Activated CD4-positive, CD25-positive, alpha-beta regulatory T cell treated with anti-CD3 and anti-CD28 coated beads, Interleukin-2, amount 50 U/mL, for 72 hours (primary cell): ENCODE measurements at regions not wholly inside any gene's neighbourhood (a gene's known extent, or its start where the extent isn't known, plus 50 kb on each side); places are given as distances from the start of the nearest gene placed in this dataset.
A peak's percentile ranks its signal among the peaks of the same experiment; 100 is the strongest.
"Not testable (repeated sequence)": the region's sequence is repeated elsewhere in the genome, so short reads cannot be mapped to it uniquely, and the experiment has no call there.

Experiments used
- DNase-seq: peaks from one replicate; pipeline ENCODE4 v3.0.0; 2021

DNA sequence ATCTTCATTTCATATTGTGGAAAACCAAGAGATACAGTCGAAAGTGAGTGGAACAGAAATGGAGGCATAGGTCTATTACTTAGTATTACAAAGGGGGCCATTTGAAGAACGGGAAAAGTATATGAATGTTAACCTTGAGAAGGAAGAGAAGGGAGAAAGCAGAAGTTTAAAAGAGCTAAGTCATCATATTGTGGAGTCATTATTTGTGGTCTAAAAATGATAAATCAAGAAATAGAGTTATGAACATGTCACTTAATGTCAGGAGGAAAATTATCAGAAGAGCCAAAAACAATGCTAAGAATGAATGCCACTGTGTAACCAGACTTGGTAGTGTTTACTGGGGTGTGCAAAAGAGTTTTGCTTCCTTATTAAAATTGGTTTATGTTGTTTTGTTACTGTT is 589.5 kb upstream of the LCORL start:
- DNase-seq: no peak

DNA sequence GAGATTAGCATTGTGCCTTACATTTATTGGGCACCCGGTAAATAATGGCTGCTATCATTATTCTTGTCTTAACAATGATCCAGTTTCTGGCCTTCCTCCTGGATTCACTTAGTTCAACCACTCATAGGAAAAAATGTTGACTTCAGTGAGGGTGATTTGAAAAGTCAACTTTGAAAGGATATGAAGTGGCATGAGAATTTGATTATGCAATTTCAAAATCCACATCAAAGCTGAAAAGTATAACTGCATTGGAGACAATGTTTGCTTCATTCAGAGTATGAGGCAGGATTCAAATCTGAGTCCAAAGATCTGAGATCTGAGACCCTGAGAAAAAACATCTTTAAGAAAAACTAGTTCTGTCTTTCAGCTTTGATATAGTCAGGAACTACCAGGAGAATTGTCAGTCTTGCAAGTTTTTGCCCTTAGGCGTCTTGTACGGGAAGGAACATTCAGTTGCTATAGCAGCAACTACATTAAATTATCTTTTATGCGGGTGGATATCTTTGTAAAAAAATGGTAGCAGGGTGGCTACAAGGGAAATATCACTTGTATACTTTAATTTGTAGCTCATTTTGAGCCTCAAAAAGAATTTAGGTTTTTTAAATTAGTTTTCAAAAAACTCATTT is 587.5 kb upstream of the LCORL start:
- DNase-seq: no peak

GRCh38 chr4:18602610-18603009 is 581.1 kb upstream of the LCORL start:
- not testable (repeated sequence) for DNase-seq

GRCh38 chr4:18593297-18594002 is 571.9 kb upstream of the LCORL start:
- DNase-seq: peak; percentile 30

GRCh38 chr4:18582841-18583240 is 561.3 kb upstream of the LCORL start:
- no peak for DNase-seq

GRCh38 chr4:18578307-18578706 is 556.8 kb upstream of the LCORL start:
- DNase-seq: no peak

DNA sequence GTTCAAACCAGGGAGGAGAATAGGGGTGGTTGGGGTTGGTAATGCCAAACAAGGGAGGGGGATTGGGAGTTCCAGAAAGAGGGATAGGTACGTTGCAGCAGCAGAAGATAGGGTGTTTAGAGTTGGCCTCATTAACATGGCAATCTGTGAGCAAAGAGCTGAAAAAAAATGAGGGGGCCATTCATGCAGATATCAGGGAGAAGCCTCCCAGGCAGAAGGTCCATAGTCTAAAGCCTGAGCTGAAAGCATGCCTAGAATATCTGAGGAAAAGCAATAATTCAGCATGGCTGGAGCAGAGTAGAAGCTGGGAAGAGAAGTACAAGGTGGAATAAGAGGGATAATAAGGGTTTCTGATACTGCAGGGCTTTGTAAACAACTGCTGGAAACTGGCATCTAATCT is 550.9 kb upstream of the LCORL start:
- no peak for DNase-seq

DNA sequence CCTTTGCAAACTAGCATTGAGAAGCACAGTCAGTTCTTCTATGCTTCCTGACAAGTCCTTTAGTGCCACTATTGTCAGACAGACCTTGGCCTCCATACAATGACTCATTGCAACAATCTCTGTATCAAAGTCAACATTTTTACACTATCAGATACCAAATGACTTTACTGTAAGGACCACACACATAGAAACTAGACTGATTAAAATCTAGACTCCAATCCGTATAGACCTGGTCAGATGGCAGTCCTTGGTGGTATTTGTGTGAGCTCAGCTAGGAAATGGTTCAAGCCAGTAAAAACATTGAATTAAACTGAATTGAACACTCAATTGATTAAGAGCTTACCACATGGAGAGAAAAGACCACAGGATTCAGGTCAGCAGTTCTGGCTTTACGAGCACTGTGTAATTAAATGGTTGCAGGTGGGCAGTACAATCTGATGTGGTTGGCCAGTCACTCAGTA is 549.8 kb upstream of the LCORL start:
- DNase-seq: no peak

- DNase-seq: no peak
Observed at GRCh38 chr4:18570370-18570769, 548.8 kb upstream of the LCORL start.

- DNase-seq: no peak
Observed at GRCh38 chr4:18568600-18568999, 547.0 kb upstream of the LCORL start.

- no peak for DNase-seq
Observed at GRCh38 chr4:18566970-18567799, 545.6 kb upstream of the LCORL start.

- DNase-seq: no peak
Observed at GRCh38 chr4:18559492-18559891, 537.9 kb upstream of the LCORL start.

GRCh38 chr4:18556402-18556801 is 534.8 kb upstream of the LCORL start:
- DNase-seq: no peak

- no peak for DNase-seq
Observed at GRCh38 chr4:18540349-18540748, 518.8 kb upstream of the LCORL start.

- DNase-seq: no peak
Observed at GRCh38 chr4:18538121-18538520, 516.6 kb upstream of the LCORL start.

GRCh38 chr4:18536428-18536827 is 514.9 kb upstream of the LCORL start:
- DNase-seq: no peak

GRCh38 chr4:18535948-18536347 is 514.4 kb upstream of the LCORL start:
- no peak for DNase-seq

- DNase-seq: no peak
Observed at GRCh38 chr4:18533262-18533775, 511.8 kb upstream of the LCORL start.

GRCh38 chr4:18531731-18532130 is 510.2 kb upstream of the LCORL start:
- DNase-seq: no peak

DNA sequence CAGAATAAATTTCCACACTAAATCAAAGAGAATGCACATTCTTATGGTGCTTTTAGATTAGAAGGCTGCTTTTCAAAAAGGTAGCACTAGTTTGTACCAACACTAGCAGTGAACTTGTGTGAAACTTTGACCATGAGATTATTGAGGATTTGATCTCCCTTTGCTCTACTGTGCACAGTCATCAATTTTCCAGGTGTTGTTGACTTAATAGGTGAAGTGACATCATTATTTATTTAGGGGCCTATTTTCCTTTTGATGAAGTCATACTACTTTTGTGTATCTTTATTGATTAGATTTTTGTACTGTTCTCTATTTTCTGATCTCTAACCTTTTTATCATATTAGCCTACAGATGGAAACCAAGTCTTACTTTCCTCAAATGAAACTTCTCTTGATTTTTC is 507.9 kb upstream of the LCORL start:
- DNase-seq: no peak

DNA sequence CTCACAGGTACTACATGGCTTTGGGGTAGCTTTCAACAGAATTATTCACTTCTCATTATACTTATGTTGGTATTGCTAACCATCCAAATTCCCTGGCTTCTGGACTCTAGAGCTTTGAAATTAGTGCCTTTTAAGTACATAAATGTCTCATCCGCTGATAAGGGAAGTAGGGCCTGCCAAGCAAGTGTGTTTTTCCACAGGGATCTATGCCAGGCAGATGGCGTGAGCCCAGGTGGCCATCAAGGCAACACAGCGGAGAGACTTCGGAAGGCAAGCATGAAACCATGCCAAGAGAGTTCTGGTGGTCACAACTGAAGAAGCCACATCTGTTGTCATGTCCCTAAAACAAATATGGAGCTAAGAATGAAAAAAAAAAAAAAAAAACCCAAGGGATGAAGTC is 503.1 kb upstream of the LCORL start:
- DNase-seq: no peak

GRCh38 chr4:18518098-18518497 is 496.5 kb upstream of the LCORL start:
- DNase-seq: no peak

- no peak for DNase-seq
Observed at GRCh38 chr4:18513861-18514260, 492.3 kb upstream of the LCORL start.

DNA sequence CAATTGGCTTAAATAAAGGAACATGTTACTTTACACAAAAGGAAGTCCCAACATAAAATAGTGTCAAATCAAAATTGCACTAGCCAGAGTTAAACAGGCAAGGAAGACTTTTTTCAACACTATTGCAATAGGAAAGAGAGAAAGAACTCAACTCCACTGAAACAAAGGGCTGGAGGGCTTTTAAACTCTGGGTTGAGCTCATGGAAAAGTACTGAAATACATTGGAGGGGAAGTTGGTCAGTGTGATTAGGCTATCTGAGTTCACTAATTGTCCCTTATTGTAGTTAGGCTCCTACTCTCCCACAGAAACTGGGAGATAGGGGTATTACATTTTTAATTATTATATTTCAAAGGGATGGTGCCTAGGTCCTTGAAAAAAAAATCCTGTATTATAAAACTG is 491.2 kb upstream of the LCORL start:
- no peak for DNase-seq
